MM.1S (cell line): ENCODE measurements at regions not wholly inside any gene's neighbourhood (a gene's known extent, or its start where the extent isn't known, plus 50 kb on each side); places are given as distances from the start of the nearest gene placed in this dataset.

ENCODE experiments used
- CTCF ChIP-seq: fragments of 300-600 bp; sonication (generic); IDR thresholded peaks from 2 replicates; pipeline ENCODE4 v1.5.1; 2016; ENCODE audit warnings: antibody characterized with exemption, low read length, mixed read lengths
- EZH2 ChIP-seq: fragments of 300-600 bp; sonication (generic); optimal IDR thresholded peaks from 2 replicates; pipeline ENCODE3; 2017; ENCODE audit warnings: low read depth, mild to moderate bottlenecking, antibody characterized with exemption, low read length, mixed read lengths
- EZH2phosphoT487 ChIP-seq: fragments of 300-600 bp; sonication (generic); IDR thresholded peaks from 2 replicates; pipeline ENCODE4 v1.6.1; 2018; ENCODE audit warnings: antibody characterized with exemption, low read length

DNA sequence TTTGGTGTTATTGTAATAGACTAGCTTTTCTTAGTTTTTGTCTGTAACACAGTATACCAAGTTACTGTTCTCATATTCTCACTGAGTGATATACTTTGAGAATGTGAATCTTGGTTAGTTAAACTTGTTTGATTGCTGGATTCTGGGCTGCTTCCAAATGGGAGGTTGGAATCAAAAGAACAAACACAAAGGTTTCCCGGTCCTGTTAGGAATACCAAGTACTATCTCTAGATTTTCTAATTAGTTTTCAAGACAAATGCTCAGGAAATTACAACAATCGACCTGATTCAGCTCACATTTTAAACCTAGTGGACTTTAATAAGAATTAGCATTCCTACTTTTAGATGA lies 244.3 kb downstream of the CSNK1G3 start:
- no peak for TF ChIP-seq CTCF
- no peak for TF ChIP-seq EZH2phosphoT487
- no peak for TF ChIP-seq EZH2
